Fibroblast of skin of abdomen (primary cell): ENCODE measurements at regions not wholly inside any gene's neighbourhood (a gene's known extent, or its start where the extent isn't known, plus 50 kb on each side); places are given as distances from the start of the nearest gene placed in this dataset.
A peak's percentile ranks its signal among the peaks of the same experiment; 100 is the strongest.

Source experiments
- DNase-seq: peaks from one replicate; pipeline ENCODE4 v3.0.0-alpha.2; 2013

DNA sequence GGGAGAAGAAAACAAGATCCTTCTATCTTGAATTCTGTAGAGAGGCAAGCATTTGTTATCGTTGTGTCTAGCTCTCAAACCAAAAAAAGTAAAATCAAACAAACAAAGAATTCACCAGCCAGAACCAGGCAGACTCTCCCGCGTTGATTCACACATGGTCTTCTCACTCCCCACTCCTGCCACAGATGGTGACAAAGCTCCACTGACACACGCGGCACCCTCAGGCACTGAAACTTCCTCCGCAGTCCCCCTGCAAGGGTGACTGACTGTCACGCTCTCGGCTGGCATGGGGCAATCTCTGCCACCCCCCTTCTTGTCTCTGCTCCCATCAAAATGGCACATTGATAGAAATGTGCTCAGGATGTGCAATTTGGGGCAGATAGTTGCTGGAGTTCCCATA is 304.9 kb downstream of the DHX15 start:
- DNase-seq, result no peak

DNA sequence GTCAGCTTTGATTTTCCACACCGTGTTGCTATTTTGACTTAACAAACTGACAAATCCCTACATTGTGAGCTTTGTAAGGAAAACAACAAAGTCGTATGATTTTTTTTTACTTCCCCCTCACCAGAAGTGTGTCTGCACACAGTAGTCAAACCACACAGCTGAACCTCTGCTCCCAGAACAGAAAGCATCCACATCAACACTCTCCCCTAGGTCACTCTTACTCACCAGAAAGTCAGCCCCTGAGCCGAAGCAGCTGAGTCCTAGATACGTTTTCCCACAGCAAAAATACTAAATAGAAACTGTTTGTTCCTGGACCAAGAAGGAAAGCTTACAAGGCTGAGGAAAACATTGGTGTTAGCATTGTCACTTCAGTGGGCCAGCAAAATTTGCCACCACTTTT is 305.7 kb downstream of the DHX15 start:
- DNase-seq, result no peak

DNA sequence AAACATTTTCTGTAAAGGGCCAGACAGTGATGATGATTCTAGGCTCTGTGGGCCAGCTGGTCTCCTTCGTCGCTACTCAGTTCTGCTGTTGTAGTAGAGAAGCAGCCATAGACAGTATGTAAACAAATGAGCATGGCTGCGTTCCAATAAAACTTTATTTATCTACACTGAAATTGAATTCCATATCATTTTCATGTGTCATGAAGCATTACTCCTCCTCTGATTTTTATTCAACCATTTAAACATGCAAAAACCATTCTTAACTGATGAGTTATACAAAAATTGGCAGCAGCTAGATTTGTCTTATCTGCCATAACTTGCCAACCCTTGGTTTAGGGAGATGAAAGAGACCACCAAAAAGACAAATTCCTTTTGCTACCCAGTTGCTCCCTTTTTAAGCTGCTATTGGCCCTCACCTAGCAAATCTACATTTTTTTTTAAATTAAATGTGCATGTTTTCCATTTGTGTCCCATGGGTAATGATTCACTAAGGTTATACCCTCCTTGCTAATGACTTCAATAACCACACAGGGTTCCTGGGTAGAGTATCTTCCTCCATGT is 309.9 kb downstream of the DHX15 start:
- DNase-seq, result peak; percentile 75

GRCh38 chr4:24273136-24273535 is 311.2 kb downstream of the DHX15 start:
- no peak for DNase-seq

DNA sequence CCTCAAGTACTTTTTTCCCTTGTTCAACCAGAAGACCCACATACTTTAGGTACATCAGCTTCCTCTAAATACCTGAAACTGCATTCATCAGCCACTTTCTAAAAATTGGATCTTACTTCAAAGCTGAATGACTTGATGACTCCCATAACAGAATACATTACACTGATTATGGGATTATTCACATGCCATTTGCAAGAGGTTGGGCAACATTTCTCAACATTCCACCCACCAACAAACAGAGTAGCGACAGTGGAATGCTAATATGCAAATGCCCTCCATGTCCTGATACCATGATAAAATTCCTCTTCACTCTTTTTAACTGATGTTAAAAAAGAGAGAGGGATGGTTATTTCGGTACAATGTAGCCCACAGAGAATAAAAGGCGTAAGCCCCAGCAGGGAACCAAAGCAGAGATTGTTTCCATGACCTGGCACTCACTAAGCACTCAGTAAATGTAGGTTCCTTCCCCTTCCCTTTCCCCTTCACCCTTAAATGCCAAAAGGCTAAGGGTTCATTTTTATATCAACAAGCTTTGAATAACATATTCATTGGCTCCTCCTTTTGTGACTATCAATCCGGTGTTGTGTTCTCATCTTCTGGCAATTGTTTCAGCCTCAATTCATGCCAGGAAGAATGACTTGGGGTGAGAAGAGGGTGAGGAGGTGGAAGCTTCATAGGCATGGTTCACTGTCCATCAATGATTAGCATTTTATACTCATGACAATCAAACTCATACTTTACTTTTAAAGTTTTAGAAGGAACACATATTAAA is 317.2 kb downstream of the DHX15 start:
- DNase-seq, result peak; percentile 70

DNA sequence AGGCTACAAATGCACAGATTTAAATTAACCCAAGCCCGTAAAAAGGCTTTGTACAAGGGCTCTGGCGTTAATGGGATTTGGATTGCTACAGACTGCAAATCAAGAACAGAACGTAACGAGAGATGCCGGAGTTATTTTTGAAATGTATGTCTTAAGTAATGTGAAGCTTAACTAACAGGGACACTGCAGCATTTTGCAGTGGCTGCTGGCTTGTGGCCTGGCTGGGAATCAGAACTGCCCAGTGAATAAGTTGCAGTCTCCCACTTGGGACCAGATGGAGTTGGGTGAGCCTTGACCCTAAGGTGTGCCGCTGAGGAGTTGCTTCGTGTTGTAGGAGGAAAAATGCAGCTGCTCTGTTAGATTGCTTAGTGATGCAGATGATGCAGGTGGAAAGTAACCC is 318.4 kb downstream of the DHX15 start:
- DNase-seq, result no peak

GRCh38 chr4:24262616-24263015 is 321.7 kb downstream of the DHX15 start:
- DNase-seq, result peak; percentile 24

GRCh38 chr4:24262084-24262483 is 322.3 kb downstream of the DHX15 start:
- no peak for DNase-seq

- DNase-seq, result no peak
Observed at GRCh38 chr4:24260923-24261564, 323.3 kb downstream of the DHX15 start.

DNA sequence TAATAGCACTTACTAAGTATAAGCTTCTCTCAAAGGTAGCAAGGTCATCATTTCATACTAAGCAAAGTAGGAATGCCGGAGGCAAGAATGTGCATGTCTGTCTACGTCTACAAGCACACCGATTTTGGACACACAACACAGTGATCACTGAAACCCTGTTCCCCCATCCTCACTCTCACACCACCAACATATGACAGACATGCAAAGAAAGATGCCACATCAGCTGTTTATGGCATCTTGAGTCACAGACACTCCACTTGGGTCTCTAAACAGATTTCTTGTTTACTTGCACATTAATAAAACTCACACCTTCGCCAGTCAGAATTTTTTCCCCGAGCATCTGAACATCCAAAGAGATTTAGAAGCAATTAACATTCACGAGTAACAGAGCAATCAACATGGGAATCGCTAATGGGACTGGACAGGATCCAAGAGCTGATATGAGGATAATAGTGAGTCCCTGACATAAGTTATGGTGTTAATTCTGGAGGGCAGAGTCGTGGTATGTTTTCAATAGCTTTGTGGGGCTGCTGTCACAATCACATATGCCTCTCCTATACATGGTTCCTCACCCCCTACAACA is 324.1 kb downstream of the DHX15 start:
- DNase-seq, result no peak

DNA sequence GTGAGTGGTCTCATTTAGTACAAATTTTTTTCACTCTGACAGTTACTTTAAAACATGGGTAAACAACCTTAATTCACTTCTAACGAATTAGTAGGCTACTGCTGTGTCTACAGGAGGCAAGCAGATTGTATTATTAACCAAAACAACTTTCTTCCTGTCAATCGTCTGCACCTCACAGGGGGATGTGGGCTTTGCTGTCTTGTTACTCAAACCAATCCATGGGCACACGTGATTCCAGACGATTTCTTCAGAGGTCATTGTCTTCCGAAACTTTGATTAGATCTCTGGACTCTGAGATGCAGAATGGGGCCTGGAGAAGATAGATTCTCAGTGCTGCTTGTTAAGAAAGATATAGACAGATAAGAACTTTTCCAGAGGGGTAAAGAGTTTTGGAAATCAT is 327.8 kb downstream of the DHX15 start:
- no peak for DNase-seq

DNA sequence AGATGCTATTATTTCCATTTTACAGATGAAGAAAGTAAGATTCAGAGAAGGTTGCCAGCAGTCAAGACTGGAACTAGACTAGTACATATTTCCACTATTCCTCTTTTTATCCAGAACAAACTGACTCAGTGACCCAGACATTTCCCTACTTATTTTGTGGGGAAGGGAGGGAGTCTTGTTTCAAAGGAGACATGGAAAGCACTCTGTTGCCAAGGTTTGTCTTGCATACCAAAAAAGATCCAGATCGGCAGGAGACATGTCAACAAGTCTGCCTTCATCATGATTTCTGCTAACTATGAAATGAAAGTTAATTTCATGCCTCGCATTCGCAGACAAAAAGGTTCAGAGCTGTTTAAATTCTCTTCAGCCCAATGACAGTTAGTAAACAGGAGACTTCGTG is 328.3 kb downstream of the DHX15 start:
- peak; percentile 7 for DNase-seq

DNA sequence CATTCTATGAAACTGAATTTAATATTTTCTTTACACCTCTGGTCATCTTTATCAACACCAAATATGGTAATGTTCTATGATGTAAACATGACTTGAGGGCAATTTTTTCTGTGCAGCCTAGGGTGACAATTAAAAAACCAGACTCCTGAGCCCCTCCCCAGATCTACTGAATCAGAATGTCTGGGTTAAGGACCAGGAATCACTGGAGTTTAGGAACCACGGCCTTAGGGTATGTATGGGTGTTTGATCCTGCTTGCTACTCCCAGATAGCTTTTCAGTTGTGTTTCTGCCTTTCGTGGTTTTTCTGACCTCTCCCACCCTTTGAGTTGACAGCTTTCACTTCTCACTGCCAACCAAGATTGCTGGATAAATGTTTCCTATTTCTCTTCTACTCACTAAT is 332.2 kb downstream of the DHX15 start:
- no peak for DNase-seq

DNA sequence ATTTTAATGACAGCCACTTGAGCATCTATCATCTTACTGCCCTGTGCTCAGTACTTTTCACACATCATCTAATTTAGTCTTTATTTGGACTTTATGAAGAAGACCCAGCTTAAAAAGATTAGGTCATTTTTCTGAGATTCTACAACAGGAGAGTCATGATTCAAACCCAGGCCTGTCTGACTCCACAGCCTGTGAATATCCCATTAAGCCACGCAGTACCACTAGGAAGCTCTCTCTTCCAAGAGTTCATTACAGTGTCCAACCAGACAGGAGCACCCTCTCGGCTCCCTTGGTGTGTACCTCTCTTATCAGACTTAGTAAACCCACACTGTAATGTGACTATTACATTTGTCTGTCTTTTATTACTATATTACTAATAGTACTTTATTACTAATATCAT is 332.8 kb downstream of the DHX15 start:
- DNase-seq, result no peak

DNA sequence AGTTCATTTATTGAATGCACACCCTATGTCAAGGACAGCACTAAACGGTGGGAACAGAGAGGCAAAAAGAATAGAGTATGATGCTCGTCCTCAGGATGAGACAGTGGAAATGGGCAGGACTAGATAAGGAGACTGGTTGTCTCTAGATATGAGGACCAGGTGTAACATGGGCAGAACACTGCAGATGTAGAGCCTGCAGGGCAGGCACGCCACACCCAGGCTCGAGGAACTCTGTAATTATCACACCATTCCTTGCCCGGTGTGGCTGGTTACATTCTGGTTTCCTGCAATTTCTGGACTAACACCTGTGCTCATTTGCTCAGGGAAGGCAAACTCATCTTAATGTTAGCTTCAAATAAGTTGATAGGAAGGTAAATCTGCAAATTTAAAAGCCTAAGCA is 334.4 kb downstream of the DHX15 start:
- DNase-seq, result no peak

GRCh38 chr4:24248674-24249630 is 335.4 kb downstream of the DHX15 start:
- DNase-seq, result no peak

- no peak for DNase-seq
Observed at GRCh38 chr4:24245491-24245820, 338.9 kb downstream of the DHX15 start.

- DNase-seq, result peak; percentile 22
Observed at GRCh38 chr4:24244663-24245490, 339.5 kb downstream of the DHX15 start.

DNA sequence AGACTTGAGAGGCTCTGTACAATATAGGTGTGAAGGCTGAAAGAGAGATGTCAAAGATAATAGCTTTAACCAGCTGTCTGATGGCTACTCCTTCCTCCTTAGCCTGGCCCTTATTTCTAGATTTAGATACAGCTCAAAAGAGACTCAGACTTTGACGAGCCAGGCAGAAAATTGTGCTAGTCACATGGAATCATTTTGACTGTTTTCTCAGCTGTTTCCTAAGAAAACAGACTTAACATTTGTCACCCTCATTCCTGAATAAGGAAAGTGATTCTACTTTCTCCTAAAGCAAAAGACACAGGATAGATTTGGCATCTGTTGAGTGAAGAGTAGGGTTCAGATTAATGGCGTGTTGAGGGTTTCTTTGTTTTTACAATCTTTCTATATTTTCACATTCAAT is 340.7 kb downstream of the DHX15 start:
- DNase-seq, result no peak

DNA sequence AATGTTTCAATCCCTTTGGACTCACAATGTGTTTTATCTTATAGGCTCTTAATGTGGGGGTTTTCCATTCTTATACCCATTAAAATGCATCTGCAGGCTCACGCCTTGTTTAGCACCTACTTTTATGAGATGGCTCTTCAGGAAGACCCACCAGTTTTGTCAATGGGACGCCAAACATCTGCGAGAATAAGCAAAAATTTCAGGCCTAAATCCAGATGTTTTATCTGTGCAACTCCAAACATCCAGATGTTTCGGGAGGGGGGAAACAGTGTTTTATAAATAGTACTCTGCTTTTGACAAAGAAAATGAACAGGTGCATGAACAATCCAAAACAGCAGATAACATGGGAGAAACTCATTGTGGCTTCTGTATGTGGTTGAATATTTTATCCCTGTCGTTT is 342.8 kb downstream of the DHX15 start:
- no peak for DNase-seq

DNA sequence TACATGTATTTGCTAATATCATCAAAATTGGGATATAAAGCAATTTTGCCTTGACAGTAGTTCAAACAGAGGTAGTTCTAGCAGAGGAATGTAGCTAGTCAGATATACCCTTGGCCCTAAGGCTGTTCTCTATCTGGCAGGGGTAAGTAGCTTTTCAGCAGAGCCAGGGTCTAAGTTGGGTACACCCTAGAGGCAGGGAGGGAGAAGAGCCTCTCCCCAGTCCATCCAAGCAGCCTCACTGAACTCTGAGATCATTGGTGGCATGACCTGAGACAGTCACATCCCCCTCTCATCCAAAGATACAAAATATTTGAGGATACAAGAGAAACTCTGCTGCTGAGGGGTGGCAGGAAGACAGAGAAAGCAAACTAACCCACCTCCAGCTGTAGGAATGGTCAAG is 343.7 kb downstream of the DHX15 start:
- no peak for DNase-seq

GRCh38 chr4:24237709-24238108 is 346.6 kb downstream of the DHX15 start:
- no peak for DNase-seq
